Activated T-helper 1 cell treated with anti-CD3 and anti-CD28 coated beads, Interleukin-2, amount 50 U/mL, for 16 hours (primary cell): ENCODE measurements at regions not wholly inside any gene's neighbourhood (a gene's known extent, or its start where the extent isn't known, plus 50 kb on each side); places are given as distances from the start of the nearest gene placed in this dataset.

Source experiments
- DNase-seq, 2 donors: peaks; one replicate each; pipeline ENCODE4 v3.0.0-alpha.2; 2020; ENCODE audit warnings: low read depth in 1 of 2, low spot score in 1 of 2

DNA sequence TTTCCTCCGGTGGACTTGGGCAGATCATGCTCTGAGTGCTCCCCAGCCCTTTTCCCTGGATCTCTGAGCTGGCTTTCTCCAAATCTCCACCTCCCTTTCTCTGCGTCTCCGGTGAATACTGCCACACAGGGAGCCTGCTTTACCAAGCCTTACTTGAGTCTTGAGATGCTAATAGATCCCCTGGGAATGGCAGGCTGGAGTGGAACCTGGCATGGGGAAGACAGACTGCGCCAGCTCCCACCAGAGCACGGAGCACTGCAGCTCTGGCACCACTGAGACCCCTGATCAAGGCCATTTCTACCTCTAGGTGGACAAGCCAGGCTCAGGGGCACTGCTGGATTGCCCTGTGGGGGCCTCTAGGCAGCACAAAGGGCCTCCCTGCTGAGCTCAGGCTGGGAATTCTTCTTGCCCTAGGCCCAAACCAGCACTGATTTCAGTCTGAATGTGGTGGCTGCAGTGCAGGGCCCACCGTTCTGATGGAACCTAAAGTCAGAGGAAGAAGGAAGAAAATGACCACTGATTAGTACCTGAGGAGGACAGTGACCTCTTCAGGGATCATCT lies 74.3 kb upstream of the CRHR1 start:
- DNase-seq = no peak

DNA sequence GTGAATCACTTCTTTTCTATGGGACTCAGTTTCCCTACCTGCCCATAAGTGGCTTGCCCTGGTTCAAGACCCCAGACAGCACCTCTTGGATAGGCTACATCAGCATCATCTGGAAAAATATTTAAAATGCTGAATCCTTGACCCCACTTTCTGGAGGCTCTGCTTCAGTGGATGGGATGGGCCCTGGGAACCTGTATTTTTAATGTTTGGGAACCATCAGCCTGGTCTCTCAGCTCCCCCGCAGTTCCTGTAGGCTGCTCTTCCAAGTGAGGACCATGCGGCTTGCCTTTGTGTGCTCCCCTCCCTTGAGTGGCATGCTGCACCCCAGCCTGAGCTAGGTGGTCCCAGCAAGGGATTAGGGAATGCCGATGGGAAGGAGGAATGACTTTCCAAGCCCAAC lies 68.3 kb upstream of the CRHR1 start:
- no peak for DNase-seq

- DNase-seq = no peak
Measured at GRCh38 chr17:45718791-45719190, 65.3 kb upstream of the CRHR1 start.

GRCh38 chr17:45719335-45720071 lies 64.6 kb upstream of the CRHR1 start:
- no peak for DNase-seq

DNA sequence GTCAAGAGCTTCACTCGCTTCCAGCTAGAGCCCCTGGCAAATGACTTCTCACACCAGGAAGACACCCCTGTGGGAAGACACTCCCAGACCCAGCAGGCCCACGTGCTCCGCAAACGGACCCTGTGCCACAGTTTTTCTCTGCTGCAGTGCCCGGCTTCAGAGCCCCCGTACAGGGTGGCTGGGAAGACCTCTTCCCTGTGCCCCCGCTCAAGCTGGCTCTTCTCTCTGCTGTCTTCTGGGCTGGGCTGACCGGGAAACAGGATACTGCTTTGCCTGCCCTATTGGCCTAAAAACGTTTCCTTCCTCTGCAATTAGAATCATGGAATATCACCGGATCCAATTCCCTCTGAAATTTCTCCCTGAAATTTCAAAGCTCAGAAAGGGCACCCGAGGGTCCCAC lies 63.7 kb upstream of the CRHR1 start:
- DNase-seq = no peak

DNA sequence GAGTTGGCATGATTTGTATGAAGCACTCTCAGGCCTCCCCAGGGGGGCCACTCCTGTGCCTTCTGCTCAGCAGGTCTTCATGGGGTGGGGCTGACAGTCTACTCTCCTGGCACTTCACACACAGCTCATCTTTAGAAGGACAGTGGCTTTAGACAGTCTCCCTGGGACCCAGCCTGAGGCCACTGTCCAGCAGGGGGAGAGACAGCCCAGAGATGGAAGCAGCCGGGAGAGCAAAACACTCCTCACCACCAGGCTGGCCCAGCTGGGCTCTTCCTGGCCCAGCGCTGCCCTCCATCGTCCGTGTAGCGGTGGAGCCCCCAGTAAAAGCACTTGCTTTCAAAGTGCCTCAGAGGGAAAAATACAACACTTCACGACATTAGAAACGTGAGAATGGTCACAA lies 62.0 kb upstream of the CRHR1 start:
- DNase-seq = no peak

- DNase-seq = no peak
Measured at GRCh38 chr17:45729294-45729907, 54.7 kb upstream of the CRHR1 start.

GRCh38 chr17:45730192-45730591 lies 53.9 kb upstream of the CRHR1 start:
- DNase-seq = no peak

DNA sequence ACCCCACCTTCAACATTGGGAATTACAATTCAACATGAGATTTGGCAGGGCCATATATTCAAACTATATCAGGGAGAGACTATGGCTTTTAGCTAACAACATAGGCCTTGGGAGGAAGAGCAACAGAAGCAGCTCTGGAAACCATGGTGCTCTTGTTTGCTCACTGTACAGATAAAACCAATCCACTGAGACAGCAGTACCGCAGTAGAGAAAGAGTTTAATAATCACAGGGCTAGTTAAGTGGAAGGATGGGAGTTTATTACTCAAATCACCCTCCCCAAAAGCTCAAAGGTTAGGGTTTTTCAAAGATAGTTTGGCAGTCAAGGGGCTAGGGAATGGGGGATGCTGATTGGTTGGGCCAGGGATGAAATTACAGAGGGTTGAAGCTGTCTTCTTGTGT lies 52.7 kb upstream of the CRHR1 start:
- no peak for DNase-seq

DNA sequence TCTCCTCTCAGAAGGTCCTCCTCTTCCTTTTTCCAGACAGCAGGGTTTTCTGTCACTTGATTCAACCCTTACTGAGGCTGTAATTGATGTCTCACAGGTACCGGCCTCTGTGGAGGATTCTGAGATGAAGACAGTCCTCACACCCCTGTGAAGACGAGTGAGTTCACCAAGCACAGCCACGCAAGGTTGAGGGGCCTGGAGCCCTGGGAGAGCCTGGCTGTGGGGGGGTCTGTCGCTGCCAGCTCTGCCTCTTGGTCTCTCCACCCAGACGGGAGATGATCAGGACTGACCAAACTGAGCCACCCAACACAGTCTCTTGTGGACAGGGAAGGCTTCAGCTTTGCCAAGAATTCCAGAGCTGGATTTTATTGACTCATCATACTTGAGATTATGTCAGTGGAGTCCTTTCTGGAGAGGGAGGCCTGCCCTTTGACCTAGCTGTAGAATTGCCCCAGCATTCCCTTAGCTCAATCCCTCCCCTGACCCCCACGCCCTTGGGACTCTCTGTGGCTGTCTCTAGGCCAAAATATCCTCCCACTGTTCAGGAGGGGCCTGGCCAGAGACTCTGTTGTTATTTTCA lies 51.1 kb upstream of the CRHR1 start:
- no peak for DNase-seq

DNA sequence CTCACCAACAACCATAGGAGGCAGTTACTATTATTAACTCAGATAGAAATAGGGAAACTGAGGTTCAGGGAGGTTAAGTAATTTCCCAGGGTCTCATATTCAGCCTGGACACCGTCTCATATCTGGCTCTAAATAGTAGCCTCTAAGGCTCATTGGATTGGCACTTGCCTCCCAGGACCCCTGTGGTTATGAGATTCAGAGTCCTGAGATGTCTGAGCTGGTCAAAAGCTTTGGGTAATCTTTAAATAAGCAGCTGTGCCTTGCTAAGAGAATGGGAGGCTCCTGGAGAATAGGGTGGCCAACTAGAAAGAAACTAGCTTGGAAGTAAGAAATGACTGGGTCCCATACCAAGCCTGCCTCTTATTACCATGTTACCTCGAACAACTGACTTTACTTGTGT lies 50.3 kb upstream of the CRHR1 start:
- DNase-seq = no peak
